BLaER1 treated with 17β-estradiol and CSF1 and Interleukin-3, amounts not matched to agents 10 nM and 100 nM (cell line): ENCODE measurements at regions not wholly inside any gene's neighbourhood (a gene's known extent, or its start where the extent isn't known, plus 50 kb on each side); places are given as distances from the start of the nearest gene placed in this dataset.

Experiments
- H3K27ac ChIP-seq, 11 experiments: shearing (Covaris generic); formaldehyde crosslinking; 2 replicates each; pipeline ENCODE4 v1.8.1; 2022
- H3K27me3 ChIP-seq, 11 experiments: shearing (Covaris generic); formaldehyde crosslinking; 2 replicates each; pipeline ENCODE4 v1.8.1; 2022
- H3K36me3 ChIP-seq, 11 experiments: shearing (Covaris generic); formaldehyde crosslinking; 2 replicates each; pipeline ENCODE4 v1.8.1; 2022
- H3K4me1 ChIP-seq, 10 experiments: shearing (Covaris generic); formaldehyde crosslinking; 2 replicates each; pipeline ENCODE4 v1.8.1; 2022
- H3K4me2 ChIP-seq, 11 experiments: shearing (Covaris generic); formaldehyde crosslinking; 2 replicates each; pipeline ENCODE4 v1.8.1; 2022
- H3K4me3 ChIP-seq, 10 experiments: shearing (Covaris generic); formaldehyde crosslinking; 2 replicates each; pipeline ENCODE4 v1.8.1; 2022
- H3K9ac ChIP-seq, 11 experiments: shearing (Covaris generic); formaldehyde crosslinking; 2 replicates each; pipeline ENCODE4 v1.8.1; 2022
- H3K9me3 ChIP-seq, 11 experiments: shearing (Covaris generic); formaldehyde crosslinking; replicated peaks in 1 of 11; 2 replicates each; pipeline ENCODE4 v1.8.1; 2022
- H4K20me1 ChIP-seq, 11 experiments: shearing (Covaris generic); formaldehyde crosslinking; 2 replicates each; pipeline ENCODE4 v1.8.1; 2022
- Cebpa-rat ChIP-seq, 11 experiments: shearing (Covaris generic); IDR thresholded peaks; 2 replicates each; pipeline ENCODE4 v1.8.1; 2022

DNA sequence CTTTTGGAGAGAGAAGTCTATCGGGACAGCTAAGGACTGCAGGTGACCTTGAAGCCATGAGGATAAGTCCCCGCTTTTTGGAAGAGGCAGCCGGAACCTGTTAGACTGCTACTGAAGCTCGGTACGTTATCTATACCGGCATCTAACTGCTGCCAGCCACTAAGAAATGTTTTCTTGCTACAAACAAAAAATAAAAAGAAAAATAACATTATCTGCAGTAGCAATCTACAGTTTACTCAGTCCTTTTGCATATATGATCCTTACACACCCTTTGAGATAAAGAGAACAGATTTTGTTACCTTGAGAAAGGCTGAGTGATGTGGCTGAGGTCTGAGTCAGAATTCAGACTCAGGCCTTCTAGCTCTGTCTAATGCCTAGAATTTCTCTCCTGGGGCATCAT, 314.6 kb downstream of the CDH26 start:
- TF ChIP-seq Cebpa-rat (IDR thresholded peaks at IDR 0.05): no peak
- Histone ChIP-seq H4K20me1 (no peaks in the 10 kb centered on the region), H3K4me2 (no peak overlapping the region), H3K9ac (no peak overlapping the region), H3K4me3 (no peak overlapping the region), H3K9me3 (peaks cover 0 to 25% (median 12%) of the 10 kb centered on the region in 11 experiments; a peak in 16 of 22 replicates), H3K36me3 (peaks cover 0 to 69% (median 0%) of the 10 kb centered on the region in 11 experiments; a peak in 7 of 22 replicates), H3K4me1 (peaks cover 0 to 7% (median 1%) of the 10 kb centered on the region in 10 experiments; a peak in 5 of 20 replicates), H3K27me3 (no peaks in the 10 kb centered on the region), H3K27ac (no peak overlapping the region)

DNA sequence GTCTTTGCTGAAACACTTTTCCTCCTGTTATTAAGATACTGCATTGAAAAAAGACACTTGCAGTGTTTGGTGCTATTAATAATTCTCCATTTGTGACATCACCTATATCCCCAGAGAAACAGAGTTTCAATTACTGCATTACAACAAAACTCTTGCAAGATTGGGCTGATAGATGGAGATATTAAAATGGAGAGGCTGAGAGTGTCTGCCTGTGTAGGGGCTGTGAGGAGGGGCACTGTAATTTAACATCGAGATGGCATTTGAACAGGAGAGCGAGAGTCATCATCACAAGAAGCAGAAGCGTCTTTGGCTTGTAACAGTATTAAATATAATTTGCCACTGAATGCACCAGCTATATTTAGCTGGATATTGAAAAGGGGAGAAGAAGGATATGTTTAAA, 316.5 kb downstream of the CDH26 start:
- no peak for TF ChIP-seq Cebpa-rat (IDR thresholded peaks at IDR 0.05)
- Histone ChIP-seq H3K27me3 (no peaks in the 10 kb centered on the region), H3K9me3 (peaks cover 11 to 40% (median 25%) of the 10 kb centered on the region in 11 experiments; a peak in 19 of 22 replicates), H4K20me1 (no peaks in the 10 kb centered on the region), H3K4me1 (peaks cover 0 to 5% (median 0%) of the 10 kb centered on the region in 10 experiments; a peak in 1 of 20 replicates), H3K4me3 (no peak overlapping the region), H3K9ac (no peak overlapping the region), H3K27ac (no peak overlapping the region), H3K36me3 (peaks cover 0 to 68% (median 0%) of the 10 kb centered on the region in 11 experiments; a peak in 10 of 22 replicates), H3K4me2 (no peak overlapping the region)

DNA sequence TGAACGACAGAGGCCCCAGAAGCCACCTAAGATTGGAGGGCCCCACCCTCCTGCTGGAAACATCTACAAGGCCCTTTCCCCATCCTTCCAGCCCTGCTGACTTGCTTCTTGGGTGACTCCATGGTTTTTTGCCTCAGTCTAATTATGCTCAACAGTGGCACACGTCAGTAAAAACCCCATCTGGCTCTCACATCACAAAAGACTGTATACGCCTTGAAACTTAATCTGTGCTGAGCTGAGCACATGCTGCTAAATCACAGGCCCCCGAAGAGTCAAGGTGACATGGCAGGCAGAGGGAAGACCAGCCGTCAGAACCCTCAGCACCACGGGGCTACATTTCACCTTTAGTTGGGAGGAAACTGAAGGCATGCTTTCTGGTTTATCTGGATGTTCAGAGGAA, 323.1 kb downstream of the CDH26 start:
- H4K20me1 ChIP-seq: no peaks in the 10 kb centered on the region
- H3K4me2 ChIP-seq: no peak overlapping the region
- H3K9me3 ChIP-seq: peaks cover 69 to 89% (median 84%) of the 10 kb centered on the region in 11 experiments
- H3K36me3 ChIP-seq: peaks cover 0 to 83% (median 0%) of the 10 kb centered on the region in 11 experiments; a peak in 10 of 22 replicates
- no peak overlapping the region for H3K9ac ChIP-seq
- H3K27me3 ChIP-seq: no peaks in the 10 kb centered on the region
- no peak overlapping the region for H3K4me3 ChIP-seq
- no peak overlapping the region for H3K27ac ChIP-seq
- no peak for TF ChIP-seq Cebpa-rat (IDR thresholded peaks at IDR 0.05)
- peaks cover 0 to 5% (median 0%) of the 10 kb centered on the region in 10 experiments; a peak in 1 of 20 replicates for H3K4me1 ChIP-seq

DNA sequence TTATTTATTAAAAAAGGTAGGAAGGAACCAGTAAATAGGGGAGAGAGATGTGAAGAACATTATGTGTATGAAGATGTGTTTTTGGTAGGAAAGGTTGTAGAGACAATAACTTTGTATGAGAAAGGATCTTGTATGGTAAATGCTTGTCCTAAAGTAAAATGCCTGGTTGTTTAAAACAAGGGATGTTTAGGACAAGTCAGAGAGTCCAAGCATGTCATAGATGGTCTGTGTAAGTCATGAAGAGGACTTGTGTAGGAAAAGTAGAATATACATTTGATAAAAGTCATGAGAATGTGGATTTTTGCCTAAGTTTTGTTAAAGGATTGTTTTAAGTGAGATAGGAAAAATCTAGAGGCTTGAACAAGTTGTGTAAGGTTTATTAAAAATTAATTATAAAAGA, 325.1 kb downstream of the CDH26 start:
- Histone ChIP-seq H4K20me1 (no peaks in the 10 kb centered on the region), H3K4me1 (no peaks in the 10 kb centered on the region), H3K27me3 (no peaks in the 10 kb centered on the region), H3K4me2 (no peak overlapping the region), H3K4me3 (no peak overlapping the region), H3K36me3 (peaks cover 0 to 86% (median 0%) of the 10 kb centered on the region in 11 experiments; a peak in 10 of 22 replicates), H3K9ac (no peak overlapping the region), H3K9me3 (peaks cover 82 to 97% (median 90%) of the 10 kb centered on the region in 11 experiments), H3K27ac (no peak overlapping the region)
- no peak for TF ChIP-seq Cebpa-rat (IDR thresholded peaks at IDR 0.05)

DNA sequence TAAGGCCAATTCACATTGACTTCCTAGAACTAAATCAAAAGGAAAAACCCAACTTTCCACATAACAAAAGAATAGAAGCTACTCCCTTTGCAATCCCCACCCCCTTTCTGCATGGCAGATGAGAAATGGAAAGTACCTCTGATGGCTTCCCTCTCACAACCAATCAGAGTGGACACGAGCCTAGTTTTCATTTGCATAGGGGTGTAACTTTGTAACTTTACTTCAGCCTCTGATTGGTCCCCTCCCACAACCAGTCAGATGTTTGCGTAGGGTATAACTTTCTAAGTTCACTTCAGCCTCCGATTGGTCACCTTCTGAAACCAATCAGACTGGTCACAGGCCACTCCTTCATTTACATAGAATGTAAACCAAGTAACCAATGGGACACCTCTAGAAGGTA, 328.5 kb downstream of the CDH26 start:
- Histone ChIP-seq H3K4me2 (no peak overlapping the region), H3K9ac (no peak overlapping the region), H3K36me3 (peaks cover 0 to 87% (median 13%) of the 10 kb centered on the region in 11 experiments; a peak in 14 of 22 replicates), H3K27me3 (no peaks in the 10 kb centered on the region), H3K4me1 (peaks cover 0 to 9% (median 7%) of the 10 kb centered on the region in 10 experiments; a peak in 12 of 20 replicates), H3K27ac (no peak overlapping the region), H3K4me3 (no peak overlapping the region), H4K20me1 (no peaks in the 10 kb centered on the region), H3K9me3 (peaks cover 96 to 99% (median 97%) of the 10 kb centered on the region in 11 experiments)
- no peak for TF ChIP-seq Cebpa-rat (IDR thresholded peaks at IDR 0.05)

DNA sequence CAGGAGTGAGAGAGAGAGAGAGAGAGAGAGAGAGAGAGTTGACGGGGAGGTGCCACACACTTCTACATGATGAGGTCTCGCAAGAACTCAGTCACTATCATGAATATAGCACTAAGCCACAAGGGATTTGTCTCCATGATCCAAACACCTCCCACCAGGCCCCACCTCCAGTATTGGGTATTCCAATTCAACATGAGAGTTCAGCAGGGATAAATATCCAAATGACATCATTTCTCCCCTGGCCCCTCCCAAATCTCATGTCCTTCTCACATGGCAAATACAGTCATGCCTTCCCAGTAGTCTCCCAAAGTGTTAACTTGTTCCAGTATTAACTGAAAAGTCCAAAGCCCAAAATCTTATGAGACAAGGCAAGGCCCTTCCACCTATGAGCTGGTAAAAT, 330.7 kb downstream of the CDH26 start:
- Histone ChIP-seq H3K4me1 (peaks cover 0 to 29% (median 28%) of the 10 kb centered on the region in 10 experiments; a peak in 13 of 20 replicates), H3K9me3 (peaks cover 78 to 100% (median 97%) of the 10 kb centered on the region in 11 experiments), H3K27me3 (no peaks in the 10 kb centered on the region), H3K9ac (no peak overlapping the region), H3K36me3 (peaks cover 0 to 96% (median 13%) of the 10 kb centered on the region in 11 experiments; a peak in 14 of 22 replicates), H3K27ac (no peak overlapping the region), H3K4me3 (no peak overlapping the region), H3K4me2 (no peak overlapping the region), H4K20me1 (no peaks in the 10 kb centered on the region)
- no peak for TF ChIP-seq Cebpa-rat (IDR thresholded peaks at IDR 0.05)

DNA sequence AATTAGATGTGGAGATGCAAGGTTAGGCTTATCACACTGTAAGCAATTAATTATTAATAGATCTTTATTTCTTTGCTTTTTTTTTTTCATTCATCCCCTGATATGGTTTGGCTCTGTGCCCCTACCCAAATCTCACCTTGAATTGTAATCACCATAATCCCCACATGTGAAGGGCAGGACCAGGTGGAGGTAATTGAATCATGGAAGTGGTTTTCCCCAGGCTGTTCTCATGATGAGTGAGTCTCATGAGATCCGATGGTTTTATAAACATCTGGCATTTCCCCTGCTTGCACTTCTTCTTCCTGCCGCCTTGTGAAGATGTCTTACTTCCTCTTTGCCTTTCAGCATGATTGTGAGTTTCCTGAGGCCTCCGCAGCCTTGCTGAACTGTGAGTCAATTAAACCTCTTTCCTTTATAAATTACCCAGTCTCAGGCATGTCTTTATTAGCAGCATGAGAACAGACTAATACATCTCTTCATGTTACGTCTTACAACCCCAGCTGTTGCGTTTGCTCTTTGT, 333.8 kb downstream of the CDH26 start:
- peak overlapping the region in 6 of 11 experiments; percentile 39 to 81 (median 76); a peak in 10 of 22 replicates for H3K9ac ChIP-seq
- peaks cover 47 to 74% (median 66%) of the 10 kb centered on the region in 11 experiments for H3K9me3 ChIP-seq

DNA sequence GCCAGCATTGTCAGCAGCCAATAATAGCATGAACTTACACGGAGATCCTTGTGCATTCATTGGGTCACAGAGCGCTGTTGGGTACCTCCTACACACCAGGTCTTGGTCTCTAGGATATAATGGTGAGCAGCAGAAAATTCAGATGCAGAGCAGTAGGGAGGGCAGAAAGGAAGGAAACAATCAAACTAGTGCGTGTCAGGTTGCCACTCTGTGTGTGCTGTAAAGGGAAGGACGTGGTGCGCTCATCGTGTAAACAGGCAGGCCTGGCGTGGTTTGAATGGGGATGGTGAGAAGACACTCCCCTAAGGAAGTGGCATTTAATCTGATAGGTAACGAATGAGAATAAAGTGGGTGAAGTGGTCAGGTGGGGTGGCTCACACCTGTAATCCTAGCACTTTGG, 336.4 kb downstream of the CDH26 start:
- TF ChIP-seq Cebpa-rat (IDR thresholded peaks at IDR 0.05): no peak
- peaks cover 0 to 12% (median 0%) of the 10 kb centered on the region in 11 experiments; a peak in 2 of 22 replicates for H4K20me1 ChIP-seq
- H3K36me3 ChIP-seq: peaks cover 0 to 50% (median 11%) of the 10 kb centered on the region in 11 experiments; a peak in 13 of 22 replicates
- no peak overlapping the region for H3K27ac ChIP-seq
- H3K27me3 ChIP-seq: no peaks in the 10 kb centered on the region
- H3K4me2 ChIP-seq: peak overlapping the region in 7 of 11 experiments; percentile 30 to 81 (median 78); a peak in 13 of 22 replicates
- H3K4me3 ChIP-seq: no peak overlapping the region
- no peak overlapping the region for H3K9ac ChIP-seq
- H3K9me3 ChIP-seq: peaks cover 21 to 48% (median 40%) of the 10 kb centered on the region in 11 experiments
- peaks cover 0 to 43% (median 38%) of the 10 kb centered on the region in 10 experiments; a peak in 13 of 20 replicates for H3K4me1 ChIP-seq

More for the DNA sequence above, 333.8 kb downstream of the CDH26 start:
- peak overlapping the region in 9 of 11 experiments; percentile 26 to 93 (median 77); a peak in 16 of 22 replicates for H3K27ac ChIP-seq
- H3K27me3 ChIP-seq: no peaks in the 10 kb centered on the region
- H3K36me3 ChIP-seq: peaks cover 0 to 71% (median 13%) of the 10 kb centered on the region in 11 experiments; a peak in 14 of 22 replicates
- peak overlapping the region in 4 of 10 experiments; percentile 6 to 33 (median 20); a peak in 3 of 20 replicates for H3K4me3 ChIP-seq
- peaks cover 0 to 43% (median 38%) of the 10 kb centered on the region in 10 experiments; a peak in 13 of 20 replicates for H3K4me1 ChIP-seq
- no peaks in the 10 kb centered on the region for H4K20me1 ChIP-seq
- peak overlapping the region in 8 of 11 experiments; percentile 22 to 81 (median 76); a peak in 15 of 22 replicates for H3K4me2 ChIP-seq
- TF ChIP-seq Cebpa-rat (IDR thresholded peaks at IDR 0.05): peak in 1 of 11 experiments; percentile 86; a peak in 2 of 22 replicates

DNA sequence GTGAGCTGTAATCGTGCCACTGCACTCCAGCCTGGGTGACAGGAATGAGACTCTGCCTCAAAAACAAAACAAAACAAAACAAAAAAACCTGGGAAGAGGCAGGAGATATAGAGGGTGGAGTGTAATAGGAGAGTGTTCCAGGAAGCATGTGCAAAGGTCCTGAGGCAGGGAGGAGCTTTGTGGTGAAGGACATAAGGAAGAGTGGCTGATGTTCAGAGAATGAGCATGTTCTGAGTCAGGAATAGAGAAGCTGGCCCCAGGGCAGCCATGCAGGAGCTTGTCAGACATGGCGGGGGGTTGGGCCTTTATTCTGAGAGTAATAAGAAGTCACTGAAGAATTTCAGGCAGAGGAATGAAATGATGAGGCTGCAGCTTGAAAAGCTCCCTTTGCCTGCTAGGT, 337.0 kb downstream of the CDH26 start:
- peak overlapping the region in 5 of 11 experiments; percentile 75 to 81 (median 78); a peak in 7 of 22 replicates for H3K4me2 ChIP-seq
- no peaks in the 10 kb centered on the region for H3K27me3 ChIP-seq
- H4K20me1 ChIP-seq: peaks cover 0 to 18% (median 0%) of the 10 kb centered on the region in 11 experiments; a peak in 2 of 22 replicates
- peaks cover 0 to 48% (median 6%) of the 10 kb centered on the region in 11 experiments; a peak in 11 of 22 replicates for H3K36me3 ChIP-seq
- no peak overlapping the region for H3K27ac ChIP-seq
- H3K4me1 ChIP-seq: peaks cover 0 to 43% (median 38%) of the 10 kb centered on the region in 10 experiments; a peak in 13 of 20 replicates
- no peak overlapping the region for H3K9ac ChIP-seq
- no peak for TF ChIP-seq Cebpa-rat (IDR thresholded peaks at IDR 0.05)
- H3K4me3 ChIP-seq: no peak overlapping the region
- H3K9me3 ChIP-seq: peaks cover 15 to 42% (median 34%) of the 10 kb centered on the region in 11 experiments
